ENCODE measurements at regions not wholly inside any gene's neighbourhood (a gene's known extent, or its start where the extent isn't known, plus 50 kb on each side); places are given as distances from the start of the nearest gene placed in this dataset.
"Not testable (repeated sequence)": the region's sequence is repeated elsewhere in the genome, so short reads cannot be mapped to it uniquely, and the experiment has no call there.

DNA sequence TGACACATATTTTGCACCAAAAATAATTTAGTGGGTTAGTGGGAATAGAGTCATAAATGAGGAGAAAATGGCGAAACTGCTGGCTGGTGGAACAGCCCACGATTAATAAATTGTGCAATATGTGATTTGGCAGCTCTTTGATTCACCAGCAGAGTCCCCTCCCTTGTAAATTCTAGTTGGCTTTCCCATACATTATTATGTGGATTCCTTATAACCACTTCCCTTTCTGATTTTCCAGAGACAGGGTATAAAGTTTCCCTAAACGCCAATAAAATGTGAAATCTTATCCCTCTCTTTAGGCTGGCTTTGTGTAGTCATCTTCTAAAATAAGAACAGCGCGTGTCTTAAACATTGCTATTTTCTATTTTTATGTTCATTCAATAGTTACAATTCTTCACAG lies 149.4 kb upstream of the FERD3L start:
- ATAC-seq: no peak

DNA sequence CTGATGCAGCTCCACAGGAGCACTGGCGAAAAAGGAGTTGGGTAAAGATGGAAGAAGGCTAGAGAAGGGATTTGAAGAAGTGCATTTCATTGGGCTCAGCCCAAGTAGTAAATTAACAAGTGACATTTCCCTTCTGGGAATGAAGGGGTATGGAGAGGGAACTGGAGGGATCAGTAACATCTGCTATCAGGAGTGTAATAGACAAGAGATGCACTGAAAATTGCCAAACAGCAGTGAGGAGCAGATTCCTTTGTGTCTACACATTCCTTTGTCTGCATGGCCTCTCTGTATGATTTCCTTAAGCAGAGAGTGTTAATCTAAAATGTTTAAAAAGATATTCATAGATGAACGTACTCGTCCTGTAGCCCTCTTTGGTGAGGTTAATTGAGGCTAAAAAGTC lies 148.2 kb upstream of the FERD3L start:
- ATAC-seq: no peak

DNA sequence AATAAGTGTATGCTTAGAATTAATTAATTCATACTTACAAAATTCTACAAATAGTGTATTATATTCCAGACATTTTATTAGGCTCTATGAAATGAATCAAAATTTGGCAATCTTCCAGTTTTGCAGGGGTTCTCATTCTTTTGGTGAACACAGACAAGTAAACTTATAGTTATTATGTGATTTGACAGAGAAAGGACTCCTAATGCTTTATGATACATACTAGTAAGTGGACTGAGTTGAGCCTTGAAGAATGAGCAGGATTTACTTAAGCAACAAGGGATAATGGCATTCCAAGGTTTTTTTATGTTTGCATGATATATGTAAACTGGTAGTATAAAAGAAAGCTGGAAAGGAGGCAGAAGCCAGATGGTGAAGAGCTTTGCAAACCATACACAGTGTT lies 145.7 kb upstream of the FERD3L start:
- no peak for ATAC-seq

DNA sequence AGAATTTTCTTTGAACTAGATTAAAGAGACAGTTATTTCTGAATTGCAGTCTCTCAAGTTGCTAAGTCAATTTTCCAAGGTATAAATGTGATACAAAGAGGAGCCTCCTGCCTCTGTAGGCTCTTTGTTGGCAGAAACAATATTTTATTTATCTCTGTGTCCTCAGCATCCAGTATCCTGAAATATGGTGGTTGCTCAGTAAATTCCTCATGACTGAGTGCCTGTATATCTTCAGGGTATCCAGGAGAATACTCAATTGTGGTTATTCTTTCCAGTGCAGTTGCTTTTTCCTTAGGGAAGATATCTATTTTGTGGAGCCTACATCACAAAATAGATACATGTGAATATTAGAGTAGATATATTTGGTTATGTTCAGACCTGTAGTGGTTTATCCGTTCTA lies 144.8 kb upstream of the FERD3L start:
- no peak for ATAC-seq

DNA sequence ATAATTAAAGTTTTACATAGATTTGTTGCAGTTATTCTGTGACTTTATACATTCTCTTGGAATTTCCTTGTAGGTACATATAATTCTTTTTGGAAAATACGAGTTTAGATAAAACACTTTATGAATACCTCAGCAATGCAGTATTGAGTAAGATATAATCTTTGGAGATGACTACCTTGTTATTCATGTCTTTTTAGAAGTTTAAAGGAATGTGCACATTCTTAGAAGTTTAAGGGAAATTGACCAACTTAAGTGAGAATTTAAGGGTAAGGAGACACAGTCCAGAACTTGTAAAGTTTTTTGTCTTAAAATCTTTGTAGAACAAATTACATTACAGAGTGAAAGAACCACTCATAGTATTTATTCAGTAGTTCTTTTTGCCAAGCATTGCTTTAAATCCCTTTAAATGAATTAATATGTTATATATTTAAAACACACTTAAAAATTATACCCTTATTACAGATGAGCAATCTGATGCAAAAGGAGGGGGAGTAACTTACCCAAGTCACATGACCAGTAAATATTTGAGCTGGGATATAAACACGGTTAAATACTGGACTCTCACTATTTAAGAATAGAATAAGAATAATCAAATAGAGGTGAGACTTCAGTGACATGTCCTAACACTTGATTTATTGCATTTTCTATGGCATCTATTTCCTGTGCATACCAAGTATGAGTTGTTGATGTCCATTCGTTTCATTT lies 139.5 kb upstream of the FERD3L start:
- ATAC-seq: no peak

DNA sequence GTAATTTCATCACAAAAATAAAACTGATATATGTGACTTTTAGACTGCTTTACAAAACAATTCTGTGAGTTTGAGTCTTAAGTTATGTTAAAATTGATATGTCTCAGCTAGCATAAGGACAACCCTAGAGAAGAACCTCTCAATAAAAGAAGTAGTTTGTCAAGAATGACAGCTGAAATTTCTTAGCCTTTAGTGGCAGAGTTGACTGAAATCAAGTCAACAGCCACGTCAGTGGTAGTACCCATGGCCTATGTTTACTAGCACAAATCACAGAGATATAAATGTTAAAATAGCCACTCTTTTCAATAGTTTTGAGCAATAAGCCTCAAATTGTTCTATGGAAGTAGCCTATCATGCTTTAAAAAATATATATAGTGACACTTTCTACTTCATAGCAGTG lies 138.9 kb upstream of the FERD3L start:
- no peak for ATAC-seq

DNA sequence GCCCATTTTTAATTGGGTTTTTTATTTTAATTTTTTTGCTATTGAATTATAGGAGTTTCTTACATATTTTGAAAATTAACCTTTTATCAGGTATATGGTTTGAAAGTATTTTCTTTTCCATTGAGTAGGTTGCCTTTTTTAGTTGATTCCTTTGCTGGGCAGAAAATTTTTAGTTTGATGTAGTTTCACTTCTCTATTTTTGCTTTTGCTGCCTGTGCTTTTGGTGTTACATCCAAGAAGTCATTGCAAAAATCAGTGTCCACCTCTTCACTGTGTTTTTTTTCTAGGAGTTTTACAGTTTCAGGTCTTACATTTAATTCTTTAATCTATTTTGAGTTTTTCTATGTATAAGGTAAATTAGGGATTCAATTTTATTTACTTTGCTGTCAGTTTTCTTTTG lies 129.8 kb upstream of the FERD3L start:
- no peak for ATAC-seq

DNA sequence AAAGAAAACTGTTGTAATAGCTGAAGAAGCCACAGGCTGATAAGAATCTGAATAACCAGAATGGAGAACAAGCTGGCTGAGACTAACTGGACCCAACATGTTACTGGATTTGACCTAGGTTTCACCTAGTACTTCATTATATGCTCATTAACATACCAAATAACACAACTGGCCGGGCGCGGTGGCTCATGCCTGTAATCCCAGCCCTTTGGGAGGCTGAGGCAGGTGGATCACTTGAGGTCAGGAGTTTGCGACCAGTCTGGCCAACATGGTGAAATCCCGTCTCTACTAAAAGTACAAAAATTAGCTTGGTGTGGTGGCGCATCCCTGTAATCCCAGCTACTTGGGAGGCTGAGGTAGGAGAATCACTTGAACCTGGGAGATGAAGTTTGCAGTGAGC lies 127.1 kb upstream of the FERD3L start:
- not testable (repeated sequence) for ATAC-seq

DNA sequence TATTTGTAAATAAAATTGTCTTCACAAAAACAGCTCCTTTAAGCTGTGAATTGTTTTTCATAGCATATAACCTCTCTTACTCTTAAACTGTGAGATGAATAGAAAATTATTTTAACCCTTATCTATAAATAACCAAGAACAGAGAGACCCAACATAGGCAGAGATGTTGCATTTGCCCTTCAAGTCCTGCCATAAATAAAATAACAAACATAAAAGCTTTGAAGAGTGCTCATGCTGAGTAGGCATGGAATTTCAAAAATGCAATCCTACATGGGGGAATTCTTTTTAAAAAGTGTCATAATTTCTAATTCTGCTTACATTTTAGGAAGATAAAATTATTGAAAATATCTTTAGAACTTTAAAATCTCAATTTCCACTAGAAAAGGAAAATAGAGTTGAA lies 124.1 kb upstream of the FERD3L start:
- ATAC-seq: no peak

DNA sequence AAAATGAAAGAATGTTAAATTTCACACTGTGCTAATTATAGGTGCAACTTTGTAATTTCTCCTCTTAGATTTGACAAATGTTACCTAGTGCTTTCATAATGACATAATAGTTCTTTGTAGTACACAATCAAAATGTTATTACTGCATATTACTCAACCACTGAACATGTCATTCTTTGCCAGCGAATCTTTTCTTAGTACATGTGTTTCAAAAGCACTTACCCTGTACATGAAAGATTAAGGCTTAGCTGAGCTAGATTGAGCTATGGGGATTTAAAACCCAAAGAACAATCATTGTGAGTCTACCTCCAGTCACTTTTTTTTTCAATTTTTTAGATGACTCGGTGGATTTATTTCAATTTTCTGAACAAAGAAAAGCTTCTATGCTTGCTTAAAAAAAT lies 123.5 kb upstream of the FERD3L start:
- ATAC-seq: no peak

DNA sequence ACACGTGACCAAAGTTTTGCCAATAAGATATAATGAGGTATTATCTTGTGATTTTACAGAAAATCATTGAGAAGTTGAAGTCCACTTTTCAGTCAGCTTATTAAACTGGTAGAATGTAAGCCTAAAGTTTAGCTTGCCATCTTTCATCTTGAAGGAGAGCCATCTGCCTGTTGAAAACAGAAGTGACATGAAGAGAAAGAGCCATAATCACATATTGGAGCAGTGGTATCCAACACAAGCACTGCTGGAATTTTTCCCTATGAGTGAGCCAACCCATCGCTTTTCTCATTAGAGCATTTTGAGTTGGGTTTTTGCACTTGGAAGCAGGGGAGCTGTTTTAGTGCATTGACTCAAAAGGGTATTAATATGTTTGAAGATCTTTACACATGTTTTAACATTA lies 117.6 kb upstream of the FERD3L start:
- no peak for ATAC-seq

DNA sequence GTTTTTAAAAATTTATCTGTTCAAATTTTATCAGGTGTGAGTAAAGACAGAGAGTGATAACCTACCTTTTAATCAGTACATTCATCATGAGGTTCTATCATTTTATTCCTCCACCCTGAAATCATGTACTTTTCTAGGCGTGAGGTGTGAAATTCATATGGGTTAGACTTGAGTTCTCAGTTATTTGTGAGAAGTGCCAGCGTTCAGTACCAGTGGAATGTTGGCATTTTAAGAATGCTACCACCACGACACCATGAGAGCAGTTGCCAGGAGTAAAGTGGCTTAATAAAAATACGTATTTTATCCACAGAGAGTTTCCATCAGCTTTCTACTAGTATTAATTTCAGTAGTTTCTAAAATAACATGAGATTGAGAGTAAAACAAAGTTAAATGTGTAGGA lies 104.1 kb upstream of the FERD3L start:
- ATAC-seq: no peak

DNA sequence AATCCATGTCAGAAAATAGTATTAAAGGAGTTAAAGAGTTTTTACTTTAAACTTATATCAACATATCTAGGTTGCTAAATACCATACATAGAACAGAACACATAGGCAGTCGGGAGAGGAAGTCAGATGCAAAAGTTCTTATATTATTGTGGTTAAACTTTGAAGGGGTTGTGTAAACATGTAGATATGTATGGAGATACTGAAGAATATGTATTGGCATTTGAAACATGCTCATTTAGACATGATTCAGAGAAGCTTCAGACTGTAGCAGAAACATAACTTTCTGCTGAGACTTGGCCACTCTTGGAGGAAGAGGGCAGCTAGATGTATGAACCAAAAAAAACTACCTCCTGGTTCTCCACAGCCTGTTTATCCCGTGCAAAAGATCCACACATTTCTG lies 103.5 kb upstream of the FERD3L start:
- ATAC-seq: no peak

DNA sequence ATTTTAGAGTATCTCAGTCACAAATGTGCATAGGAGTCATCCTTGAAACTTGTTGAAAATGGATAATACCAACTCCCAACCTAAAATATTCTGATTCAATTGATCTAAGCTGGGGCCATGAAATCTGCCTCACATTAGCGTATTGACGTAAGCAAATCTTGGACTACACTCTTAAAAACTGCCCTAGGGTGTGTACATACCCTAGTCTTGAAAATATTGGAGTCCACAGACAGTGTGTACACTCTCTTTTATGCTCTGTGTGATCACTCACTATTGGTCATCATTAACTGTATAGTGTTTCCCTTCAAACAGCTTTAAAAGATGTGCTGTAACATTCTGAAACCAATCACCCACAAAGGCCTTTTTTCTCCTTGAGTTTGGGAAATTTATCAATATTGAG lies 102.9 kb upstream of the FERD3L start:
- no peak for ATAC-seq

DNA sequence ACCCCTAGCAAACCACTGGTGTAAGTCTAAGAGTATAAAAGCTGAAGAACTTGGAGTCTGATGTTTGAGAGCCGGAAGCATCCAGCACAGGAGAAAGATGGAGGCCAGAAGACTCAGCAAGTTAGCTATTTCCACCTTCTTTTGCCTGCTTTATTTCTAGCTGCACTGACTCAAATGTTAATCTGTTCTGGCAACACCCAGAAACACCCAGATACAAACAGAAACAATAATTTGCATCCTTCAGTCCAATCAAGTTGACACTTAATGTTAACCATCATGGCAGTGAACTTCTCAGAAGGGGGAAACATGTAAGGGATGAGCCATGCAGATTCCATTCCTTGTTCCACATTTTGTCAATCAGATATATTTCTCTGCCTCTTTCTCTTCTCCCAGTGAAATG lies 101.8 kb upstream of the FERD3L start:
- no peak for ATAC-seq

DNA sequence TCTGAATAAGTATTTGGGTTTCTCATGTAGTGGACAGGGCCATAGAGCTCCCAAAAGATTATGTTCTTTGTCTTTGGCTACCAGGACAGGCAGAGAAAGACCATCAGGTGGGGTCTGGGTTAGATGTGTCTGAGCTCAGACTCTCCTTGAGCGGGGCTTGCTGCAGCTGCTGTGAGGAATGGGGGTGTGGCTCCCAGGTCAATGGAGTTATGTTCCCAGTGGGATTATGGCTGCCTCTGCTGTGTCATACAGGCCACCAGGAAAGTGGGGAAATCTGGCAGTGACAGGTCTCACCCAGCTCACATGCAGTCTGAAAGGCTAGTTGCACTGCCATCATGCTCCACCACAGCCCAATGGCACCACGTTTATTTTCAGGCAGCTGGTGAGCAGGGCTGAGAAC lies 97.0 kb upstream of the FERD3L start:
- ATAC-seq: no peak

DNA sequence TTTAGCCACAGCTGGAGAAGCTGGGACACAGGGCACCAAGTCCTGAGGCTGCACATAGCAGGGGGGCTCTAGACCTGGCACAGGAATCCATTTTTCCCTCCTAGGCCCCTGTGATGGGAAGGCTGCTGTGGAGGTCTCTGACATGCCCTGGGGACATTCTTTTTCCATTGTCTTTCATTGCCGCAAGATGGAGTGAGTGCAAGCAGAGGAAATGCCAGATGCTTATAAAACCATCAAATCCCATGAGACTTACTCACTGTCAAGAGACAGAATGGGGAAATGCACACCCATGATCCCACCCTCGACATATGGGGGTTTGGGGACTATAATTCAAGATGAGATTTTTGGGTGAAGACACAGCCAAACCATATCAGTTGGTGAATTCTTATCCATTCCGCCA lies 94.7 kb upstream of the FERD3L start:
- ATAC-seq: no peak

DNA sequence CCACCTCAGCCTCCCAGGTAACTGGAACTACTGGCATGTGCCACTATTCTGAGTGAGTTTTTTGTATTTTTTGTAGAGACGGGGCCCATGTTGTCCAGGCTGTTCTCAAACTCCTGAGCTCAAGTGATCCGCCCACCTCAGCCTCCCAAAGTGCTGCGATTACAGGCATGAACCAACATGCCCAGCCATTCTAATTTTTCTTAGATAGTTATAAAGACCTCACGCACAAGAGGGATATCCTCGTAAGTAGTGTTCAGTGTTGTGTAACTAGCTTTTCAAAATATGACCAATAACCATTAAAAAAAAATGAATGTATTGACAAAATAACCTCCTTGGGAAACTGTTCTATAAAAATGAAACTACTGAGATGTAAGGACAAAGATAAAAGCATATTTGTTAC lies 90.5 kb upstream of the FERD3L start:
- no peak for ATAC-seq

DNA sequence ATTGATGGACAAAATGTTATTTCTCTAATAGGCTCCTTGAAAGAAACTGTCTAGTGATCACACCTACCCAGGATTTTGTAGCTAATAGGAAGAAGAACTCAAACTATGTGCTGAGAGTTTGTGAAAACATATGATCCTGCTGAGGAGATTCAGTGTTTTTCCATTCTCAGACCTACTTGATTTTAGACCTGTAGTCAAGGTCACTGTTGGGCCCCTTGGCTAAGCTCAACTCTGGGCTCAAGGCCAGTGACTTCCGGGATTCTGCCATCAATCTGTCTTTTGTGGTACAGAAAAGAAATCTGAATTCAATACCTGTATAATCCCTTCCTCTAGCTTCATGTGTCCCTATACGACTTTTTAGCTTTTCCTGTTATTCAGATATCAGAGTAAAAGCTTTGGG lies 79.7 kb upstream of the FERD3L start:
- no peak for ATAC-seq

DNA sequence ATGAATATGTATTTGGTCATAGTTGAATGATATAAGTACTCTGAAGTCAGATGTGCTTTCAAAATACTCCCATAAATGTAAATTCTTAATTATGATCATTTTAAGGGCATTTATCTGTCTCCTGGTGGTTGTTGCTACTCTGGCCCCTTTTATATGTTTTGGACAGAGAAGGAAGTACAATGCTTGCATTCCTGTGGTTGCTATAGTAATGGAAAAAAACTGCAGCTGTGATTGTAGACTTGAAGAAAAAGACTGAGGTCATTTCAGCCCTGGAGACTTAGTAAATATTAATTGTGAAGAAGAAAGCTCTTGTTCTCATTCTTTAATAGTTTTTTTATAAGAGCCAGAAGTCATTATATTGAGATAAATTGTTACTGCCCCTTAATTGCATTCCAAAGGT lies 70.2 kb upstream of the FERD3L start:
- ATAC-seq: no peak

DNA sequence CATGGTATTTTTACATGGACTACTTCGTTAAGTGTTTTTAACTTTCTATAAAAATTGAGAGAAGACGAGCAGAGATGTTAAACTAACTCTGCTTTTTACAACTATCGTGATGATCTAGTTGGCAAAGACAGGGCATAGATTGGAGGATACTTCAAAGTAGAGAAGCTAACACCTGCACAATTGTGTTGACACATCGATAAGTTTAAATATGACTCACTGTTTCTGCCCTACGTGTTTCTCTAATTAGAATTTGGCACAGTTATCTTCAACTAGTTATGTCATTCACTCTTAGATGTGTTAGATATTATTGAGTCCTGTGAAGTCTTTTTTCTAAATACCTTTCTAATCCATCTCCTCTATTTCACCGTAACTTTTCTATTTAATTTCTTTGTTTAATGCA lies 68.5 kb upstream of the FERD3L start:
- no peak for ATAC-seq

DNA sequence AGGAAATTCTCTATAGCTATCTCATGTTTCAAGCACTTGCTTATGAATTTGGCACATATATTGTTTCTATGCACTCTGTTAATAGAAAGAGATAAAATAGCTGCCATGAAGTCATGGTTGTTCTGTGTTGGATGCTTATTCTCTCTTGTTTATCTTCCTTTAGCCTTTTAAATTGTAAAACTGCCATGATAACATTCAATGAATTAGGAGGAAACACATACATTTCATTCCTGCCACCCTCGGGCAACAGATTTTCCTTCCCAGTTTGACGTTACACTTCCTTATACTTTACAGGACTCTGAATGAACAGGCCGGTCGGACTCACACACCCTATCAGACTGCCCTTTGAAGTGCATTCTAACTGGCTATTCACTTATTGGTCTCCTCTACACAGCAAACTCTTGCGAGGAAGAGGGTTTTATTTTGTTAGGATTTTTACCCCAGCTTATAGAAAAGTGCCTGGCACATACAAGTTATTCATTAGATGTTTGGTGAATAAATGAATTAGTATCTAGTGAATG lies 65.7 kb upstream of the FERD3L start:
- ATAC-seq: no peak

DNA sequence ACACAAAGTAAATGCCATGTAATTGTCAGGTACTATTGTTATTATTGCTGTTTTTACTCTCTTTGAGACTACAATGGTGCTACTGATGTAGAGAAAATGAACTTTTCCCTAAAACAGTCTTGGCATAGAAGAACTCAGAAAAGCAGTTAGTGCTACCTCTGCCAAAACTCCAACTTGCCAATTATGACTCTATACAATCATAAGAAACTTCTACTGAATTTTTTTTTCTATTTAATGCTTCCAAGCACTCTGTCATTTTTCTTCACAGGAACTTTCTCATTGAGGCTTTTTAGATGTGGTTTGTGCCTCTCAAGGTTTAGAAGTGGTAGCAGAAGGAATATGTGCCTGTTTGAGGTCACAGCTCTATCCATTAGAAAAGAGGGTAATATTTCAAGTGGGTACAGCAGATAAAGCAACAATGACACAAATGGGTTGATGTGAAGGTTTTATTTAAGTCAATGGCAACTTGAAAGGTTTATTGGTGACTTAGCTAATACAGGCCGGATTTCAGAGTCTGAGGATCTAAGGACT lies 64.0 kb upstream of the FERD3L start:
- ATAC-seq: no peak

DNA sequence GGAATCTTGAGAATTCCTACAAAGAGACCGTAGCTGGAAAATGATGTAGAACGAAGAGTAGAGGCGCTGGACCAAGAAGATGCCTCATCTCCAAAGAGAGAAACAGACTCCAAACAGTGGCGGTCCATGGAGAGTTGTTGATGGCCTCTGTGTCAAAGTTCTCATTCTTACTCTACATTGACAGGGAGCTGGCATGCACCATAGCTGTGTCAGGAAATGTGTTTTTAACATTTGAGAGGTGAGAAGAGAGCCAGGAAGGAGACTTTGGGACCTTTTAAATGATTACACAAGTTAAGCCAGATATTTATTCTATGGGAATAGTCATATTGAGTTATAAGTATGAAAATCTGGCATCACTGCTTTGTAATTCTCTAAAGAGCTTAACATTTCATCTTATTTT lies 61.5 kb upstream of the FERD3L start:
- ATAC-seq: no peak

DNA sequence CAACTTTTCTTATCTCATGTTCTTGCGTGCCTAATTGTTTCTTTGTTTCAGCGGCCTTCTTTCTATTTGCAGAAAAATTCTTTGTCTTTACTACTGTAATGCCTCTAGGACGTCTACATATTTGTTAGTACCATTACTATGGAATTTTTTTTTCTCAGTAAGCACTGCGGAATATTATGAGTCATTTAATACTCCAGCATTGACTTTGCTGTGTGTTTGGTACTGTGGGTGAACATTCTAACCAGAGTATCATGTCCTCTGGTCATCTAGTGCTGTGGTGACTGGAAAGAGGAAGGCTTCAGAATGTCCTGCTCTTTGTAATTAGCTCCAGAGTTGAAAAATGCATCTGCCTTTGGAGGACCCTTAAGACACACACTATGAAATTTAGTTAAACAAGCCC lies 58.5 kb upstream of the FERD3L start:
- no peak for ATAC-seq

Data from esophagus mucosa (tissue), 1 donor.